Gastrocnemius medialis (tissue), 4 donors: ENCODE measurements at regions not wholly inside any gene's neighbourhood (a gene's known extent, or its start where the extent isn't known, plus 50 kb on each side); places are given as distances from the start of the nearest gene placed in this dataset.

Source experiments
- CTCF ChIP-seq, 5 experiments: fragments of 450-650 bp in 3 of 5; fragments of 200-600 bp in 2 of 5; sonication (generic) in 2 of 5; IDR thresholded peaks in 4 of 5; conservative IDR thresholded peaks in 1 of 5; 1 replicate in 4 of 5; 2 replicates in 1 of 5; pipeline ENCODE4 v1.5.1; 2016 to 2019; ENCODE audit warnings: antibody characterized with exemption in 5 of 5, mild to moderate bottlenecking in 3 of 5, moderate library complexity in 3 of 5
- POLR2A ChIP-seq, 2 donors: fragments of 450-650 bp; IDR thresholded peaks; one replicate each; pipeline ENCODE4 v1.6.1; 2017; ENCODE audit warnings: antibody characterized with exemption in 2 of 2, mild to moderate bottlenecking in 2 of 2, moderate library complexity in 2 of 2

GRCh38 chr15:31551323-31551722 is 224.7 kb downstream of the KLF13 start:
- TF ChIP-seq POLR2A (IDR thresholded peaks at IDR 0.05): no peak
- no peak for TF ChIP-seq CTCF (IDR thresholded peaks at IDR 0.05 in 4 of 5, conservative IDR thresholded peaks at IDR 0.05 in 1 of 5)
